IMR-90 (cell line): ENCODE measurements at regions not wholly inside any gene's neighbourhood (a gene's known extent, or its start where the extent isn't known, plus 50 kb on each side); places are given as distances from the start of the nearest gene placed in this dataset.
A peak's percentile ranks its signal among the peaks of the same experiment; 100 is the strongest.

ENCODE experiments used
- ATAC-seq: fragments of 200-7000 bp; cut with Tn5 transposase; 2 replicates; pipeline ENCODE4 v1.9.1; 2020; ENCODE audit warnings: low read depth, mild to moderate bottlenecking, moderate library complexity
- BruUV-seq: library from RNA; stranded (reverse); fragments of 400-500 nt; replicated peaks from 2 replicates; lab custom pipeline; 2021; lab: Mats Ljungman, UMichigan
- CTCF ChIA-PET: fragments of 300-600 bp; formaldehyde crosslinking; extraction: SDS; loops from one replicate; lab custom pipeline; 2021; ENCODE audit warnings: antibody characterized with exemption; lab: Yijun Ruan, JAX
- POLR2A ChIA-PET: fragments of 300-600 bp; sonication (Branson Sonifier 250); formaldehyde crosslinking; loops from one replicate; lab custom pipeline; 2022; ENCODE audit warnings: antibody characterized with exemption; ENCODE audit not compliant: unreplicated experiment; lab: Charles Lee
- DNase-seq: peaks from one replicate; pipeline ENCODE4 v3.0.0; 2013
- H2AFZ ChIP-seq: replicated peaks from 2 replicates; pipeline ENCODE3; 2013; ENCODE audit warnings: low read length, mild to moderate bottlenecking; ENCODE audit not compliant: poor library complexity
- H2AK5ac ChIP-seq: 2 replicates; pipeline ENCODE4 v1.6.1; 2013; ENCODE audit warnings: low read depth, low read length, inconsistent platforms
- H2AK9ac ChIP-seq: replicated peaks from 2 replicates; pipeline ENCODE3; 2013; ENCODE audit warnings: mild to moderate bottlenecking, low read depth, low read length, moderate library complexity; ENCODE audit not compliant: poor library complexity
- H2BK120ac ChIP-seq: 2 replicates; pipeline ENCODE4 v1.6.1; 2013; ENCODE audit warnings: low read depth, low read length, inconsistent platforms
- H2BK15ac ChIP-seq: 3 replicates; pipeline ENCODE4 v1.6.1; 2013; ENCODE audit warnings: low read depth, low read length, inconsistent platforms
- H2BK20ac ChIP-seq: 2 replicates; pipeline ENCODE4 v1.6.1; 2013; ENCODE audit warnings: low read depth, mild to moderate bottlenecking, inconsistent platforms, low read length, moderate library complexity
- H2BK5ac ChIP-seq: 2 replicates; pipeline ENCODE4 v1.6.1; 2013; ENCODE audit warnings: mild to moderate bottlenecking, low read depth, low read length, inconsistent platforms; ENCODE audit not compliant: poor library complexity, severe bottlenecking
- H3K14ac ChIP-seq: replicated peaks from 2 replicates; pipeline ENCODE4 v1.6.1; 2013; ENCODE audit warnings: low read depth, low read length, inconsistent platforms
- H3K18ac ChIP-seq: 2 replicates; pipeline ENCODE4 v1.6.1; 2013; ENCODE audit warnings: low read depth, low read length, control low read depth
- H3K23ac ChIP-seq: 2 replicates; pipeline ENCODE4 v1.6.1; 2013; ENCODE audit warnings: low read depth, low read length, inconsistent platforms
- H3K27ac ChIP-seq: 2 replicates; pipeline ENCODE4 v1.5.1; 2013; ENCODE audit warnings: mild to moderate bottlenecking, control low read depth, low read length; ENCODE audit not compliant: insufficient read depth
- H3K27me3 ChIP-seq: 2 replicates; pipeline ENCODE4 v1.6.1; 2013; ENCODE audit warnings: low read length; ENCODE audit not compliant: control insufficient read depth, insufficient read depth
- H3K36me3 ChIP-seq: 2 replicates; pipeline ENCODE4 v1.6.1; 2013; ENCODE audit warnings: low read length, mixed read lengths; ENCODE audit not compliant: control insufficient read depth, insufficient read depth
- H3K4ac ChIP-seq: 2 replicates; pipeline ENCODE4 v1.6.1; 2013; ENCODE audit warnings: low read depth, low read length, inconsistent platforms
- H3K4me1 ChIP-seq: 2 replicates; pipeline ENCODE4 v1.6.1; 2013; ENCODE audit warnings: low read length, mixed read lengths; ENCODE audit not compliant: control insufficient read depth, insufficient read depth
- H3K4me2 ChIP-seq: 2 replicates; pipeline ENCODE4 v1.6.1; 2013; ENCODE audit warnings: low read depth, mild to moderate bottlenecking, control low read depth, low read length, moderate library complexity
- H3K4me3 ChIP-seq: 2 replicates; pipeline ENCODE4 v1.5.1; 2013; ENCODE audit warnings: low read depth, mild to moderate bottlenecking, control low read depth, low read length, moderate library complexity; ENCODE audit not compliant: insufficient read depth
- H3K56ac ChIP-seq: 2 replicates; pipeline ENCODE4 v1.6.1; 2013; ENCODE audit warnings: low read length, inconsistent platforms; ENCODE audit not compliant: insufficient read depth; ENCODE audit errors: extremely low read depth
- H3K79me1 ChIP-seq, 2 experiments: 2 replicates each; pipeline ENCODE4 v1.6.1; 2013; ENCODE audit warnings: low read length in 2 of 2, inconsistent platforms in 1 of 2, low read depth in 1 of 2
- H3K9ac ChIP-seq: 2 replicates; pipeline ENCODE4 v1.6.1; 2013; ENCODE audit warnings: low read depth, low read length, control low read depth
- H3K9me1 ChIP-seq: 2 replicates; pipeline ENCODE4 v1.6.1; 2013; ENCODE audit warnings: low read length, inconsistent platforms; ENCODE audit not compliant: insufficient read depth
- H3K9me3 ChIP-seq: 2 replicates; pipeline ENCODE4 v1.6.1; 2013; ENCODE audit warnings: low read length; ENCODE audit not compliant: control insufficient read depth, insufficient read depth
- H4K20me1 ChIP-seq: 2 replicates; pipeline ENCODE4 v1.6.1; 2013; ENCODE audit warnings: low read length, inconsistent platforms; ENCODE audit not compliant: insufficient read depth
- H4K5ac ChIP-seq: 2 replicates; pipeline ENCODE4 v1.6.1; 2013; ENCODE audit warnings: mild to moderate bottlenecking, low read depth, low read length, control low read depth
- H4K8ac ChIP-seq, 2 experiments: 2 replicates each; pipeline ENCODE4 v1.6.1; 2013; ENCODE audit warnings: low read depth in 2 of 2, low read length in 2 of 2, control low read depth in 1 of 2, inconsistent platforms in 1 of 2
- H4K91ac ChIP-seq: 2 replicates; pipeline ENCODE4 v1.6.1; 2013; ENCODE audit warnings: low read depth, low read length, inconsistent platforms; ENCODE audit not compliant: insufficient read depth
- CEBPB ChIP-seq: IDR thresholded peaks from 2 replicates; pipeline ENCODE4 v1.6.1; 2012; ENCODE audit warnings: low read depth, low read length, improper control_type of control experiment
- FOS ChIP-seq: fragments of 150-350 bp; IDR thresholded peaks from 2 replicates; pipeline ENCODE4 v1.6.1; 2016; ENCODE audit warnings: low read depth, low read length
- WGBS, 2 experiments: methylation state at CpG; one replicate each; pipeline versions ENCODE4 v1.1.5 to v1.1.7; 2013; ENCODE audit warnings: missing lambda C conversion rate in 2 of 2; ENCODE audit not compliant: insufficient read length in 1 of 2; ENCODE audit errors: extremely low coverage in 2 of 2; 5-methylcytosine and 5-hydroxymethylcytosine counted together
- dilution Hi-C: fragments of 300-500 bp; cut with HindIII; formaldehyde crosslinking; loops from one replicate; pipeline ENCODE4 v1.14.3; 2018; ENCODE audit warnings: low sequenced_read_pairs; ENCODE audit not compliant: unreplicated experiment
- in situ Hi-C: fragments of 300-500 bp; cut with MboI; formaldehyde crosslinking; loops from 3 replicates; pipeline ENCODE4 v1.14.3; 2019; ENCODE audit warnings: low sequenced_read_pairs, inconsistent platforms, mixed read lengths
- intact Hi-C: fragments of 100-400 bp; cut with micrococcal nuclease; formaldehyde crosslinking; loops from 2 replicates; pipeline ENCODE4 v1.10.0; 2022

- Histone ChIP-seq H3K56ac (no peak overlapping the region), H3K23ac (peak overlapping the region; percentile 26; the same call in 1 of the 2 replicates), H4K91ac (peak overlapping the region; percentile 85), H2AFZ (peak overlapping the region; percentile 93), H3K27ac (peak overlapping the region; percentile 72), H4K8ac (peak overlapping the region; percentile 45 to 81; a peak in 3 of 4 replicates), H3K9me3 (no peaks in the 10 kb centered on the region), H2BK120ac (peak overlapping the region; percentile 95), H4K20me1 (no peaks in the 10 kb centered on the region), H2AK5ac (peak overlapping the region; percentile 93), H3K14ac (peak overlapping the region; percentile 95), H3K27me3 (no peaks in the 10 kb centered on the region), H3K9me1 (peaks cover 29% of the 10 kb centered on the region), H3K4me1 (peaks cover 25% of the 10 kb centered on the region), H2BK5ac (peak overlapping the region; percentile 75), H4K5ac (peak overlapping the region; percentile 25), H2AK9ac (peak overlapping the region; percentile 94), H3K36me3 (no peaks in the 10 kb centered on the region), H3K4me3 (no peak overlapping the region), H2BK20ac (peak overlapping the region; percentile 94), H2BK15ac (peak overlapping the region; percentile 79; the same call in 2 of the 3 replicates), H3K4me2 (peak overlapping the region; percentile 29), H3K4ac (peak overlapping the region; percentile 95), H3K9ac (peak overlapping the region; percentile 26), H3K79me1 (peaks cover 0 to 19% of the 10 kb centered on the region in 2 experiments; a peak in 2 of 4 replicates), H3K18ac (peak overlapping the region; percentile 51)
- TF ChIP-seq CEBPB (no peak), FOS (no peak)
- POLR2A ChIA-PET: interaction anchor here (0.5 kb wide), 1 partner anchor 9 kb away, joined by 3 read pairs; no protein-coding TSS in a partner anchor
- WGBS, 2 experiments: 86% methylated on average over 5 of the region's 13 CpGs; no CpG with 5 or more reads in 1 of the 2 experiments
- in situ Hi-C loops (no loop called here), dilution Hi-C loops (no loop called here), intact Hi-C loops (no loop called here)
- DNase-seq (no peak), ATAC-seq (no peak)
- no TSS peak for BruUV-seq
- CTCF ChIA-PET: interaction anchor here (0.6 kb wide), 1 partner anchor 39 kb away, joined by 3 read pairs; no protein-coding TSS in a partner anchor
Measured at GRCh38 chr20:50320005-50320900, 129.6 kb downstream of the CEBPB start.
